ENCODE measurements at regions not wholly inside any gene's neighbourhood (a gene's known extent, or its start where the extent isn't known, plus 50 kb on each side); places are given as distances from the start of the nearest gene placed in this dataset.
"Not testable (repeated sequence)": the region's sequence is repeated elsewhere in the genome, so short reads cannot be mapped to it uniquely, and the experiment has no call there.

GRCh38 chr6:58198301-58198700 is 880.9 kb downstream of the PRIM2 start:
- no peak for DNase-seq (ENCODE audit: low spot score)
- in situ Hi-C loops (cut with MboI; ENCODE audit: low pct_unique_long_range_greater_than_20kb, low sequenced_read_pairs, unreplicated experiment) = no loop called here
- TF ChIP-seq CTCF (IDR thresholded peaks at IDR 0.05; ENCODE audit: extremely low read depth, insufficient read depth, missing control alignments) = no peak

DNA sequence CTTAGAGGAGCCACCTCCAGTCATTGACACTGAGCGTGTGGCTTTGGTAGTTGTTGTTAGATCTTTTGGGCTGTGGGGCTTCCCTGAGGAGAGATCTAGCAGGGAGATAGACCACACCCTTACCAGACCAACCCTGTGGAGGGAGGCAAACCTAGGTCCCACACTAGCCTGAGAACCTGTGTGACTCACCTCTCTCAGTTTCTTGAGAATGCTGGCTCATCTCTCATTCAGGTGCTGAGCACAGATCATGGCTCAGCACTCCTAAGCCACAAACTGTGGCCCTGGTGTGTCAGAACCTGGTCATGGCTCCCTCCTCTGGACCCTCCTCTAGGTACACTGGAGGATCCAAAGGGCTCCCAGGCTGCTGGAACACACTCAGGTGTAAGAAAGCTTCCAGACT is 919.7 kb downstream of the PRIM2 start:
- in situ Hi-C loops (cut with MboI; ENCODE audit: low pct_unique_long_range_greater_than_20kb, low sequenced_read_pairs, unreplicated experiment); DNase-seq (ENCODE audit: low spot score): not testable (repeated sequence)

- in situ Hi-C loops (cut with MboI; ENCODE audit: low pct_unique_long_range_greater_than_20kb, low sequenced_read_pairs, unreplicated experiment); DNase-seq (ENCODE audit: low spot score): not testable (repeated sequence)
Observed at GRCh38 chr6:58238421-58238820, 921.0 kb downstream of the PRIM2 start.

- DNase-seq (ENCODE audit: low spot score); in situ Hi-C loops (cut with MboI; ENCODE audit: low pct_unique_long_range_greater_than_20kb, low sequenced_read_pairs, unreplicated experiment): not testable (repeated sequence)
Observed at GRCh38 chr6:58257625-58258024, 940.2 kb downstream of the PRIM2 start.

- no peak for DNase-seq (ENCODE audit: low spot score)
- in situ Hi-C loops (cut with MboI; ENCODE audit: low pct_unique_long_range_greater_than_20kb, low sequenced_read_pairs, unreplicated experiment) = no loop called here
- TF ChIP-seq CTCF (IDR thresholded peaks at IDR 0.05; ENCODE audit: extremely low read depth, insufficient read depth, missing control alignments) = no peak
Observed at GRCh38 chr6:58290177-58290576, 972.7 kb downstream of the PRIM2 start.

DNA sequence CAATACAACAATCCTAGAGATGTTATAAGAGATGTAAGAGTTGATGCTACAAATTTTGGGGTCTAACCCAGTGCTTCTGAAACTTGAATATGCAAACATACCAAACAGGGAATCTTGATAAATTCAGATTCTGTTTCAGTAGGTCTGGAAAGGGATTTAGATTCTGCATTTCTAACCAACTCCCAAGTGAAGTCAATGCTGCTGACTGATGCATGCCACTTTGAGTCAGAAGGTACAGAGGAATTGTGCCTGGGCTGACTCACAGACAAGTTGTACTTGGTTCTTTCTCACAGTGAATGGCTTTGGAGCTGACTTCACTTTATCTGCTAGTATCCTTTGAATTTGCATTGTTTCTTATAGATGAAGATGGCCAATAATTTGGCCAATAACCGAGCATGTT is 973.9 kb downstream of the PRIM2 start:
- in situ Hi-C loops (cut with MboI; ENCODE audit: low pct_unique_long_range_greater_than_20kb, low sequenced_read_pairs, unreplicated experiment); DNase-seq (ENCODE audit: low spot score): not testable (repeated sequence)

DNA sequence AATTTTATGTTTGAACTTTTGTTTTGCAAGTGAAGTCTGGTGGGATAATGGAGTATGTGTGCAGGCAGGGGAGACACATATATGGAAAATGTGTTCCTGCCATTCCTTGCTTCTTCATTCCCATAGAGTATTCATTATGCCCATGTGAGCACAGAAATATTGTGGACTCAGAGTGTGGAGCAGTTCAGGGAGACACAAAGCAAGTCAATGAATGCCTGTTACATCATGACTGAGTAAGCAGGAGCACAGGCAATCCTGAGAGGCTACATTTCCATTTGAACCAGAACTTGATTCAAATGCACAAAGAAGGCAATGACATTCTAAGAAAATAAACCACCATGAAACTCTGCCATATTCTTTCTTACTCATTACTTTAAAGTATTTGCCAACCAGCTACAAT is 990.5 kb downstream of the PRIM2 start:
- in situ Hi-C loops (cut with MboI; ENCODE audit: low pct_unique_long_range_greater_than_20kb, low sequenced_read_pairs, unreplicated experiment); DNase-seq (ENCODE audit: low spot score): not testable (repeated sequence)

GRCh38 chr6:58332108-58332507 is 1014.7 kb downstream of the PRIM2 start:
- DNase-seq (ENCODE audit: low spot score); in situ Hi-C loops (cut with MboI; ENCODE audit: low pct_unique_long_range_greater_than_20kb, low sequenced_read_pairs, unreplicated experiment): not testable (repeated sequence)

DNA sequence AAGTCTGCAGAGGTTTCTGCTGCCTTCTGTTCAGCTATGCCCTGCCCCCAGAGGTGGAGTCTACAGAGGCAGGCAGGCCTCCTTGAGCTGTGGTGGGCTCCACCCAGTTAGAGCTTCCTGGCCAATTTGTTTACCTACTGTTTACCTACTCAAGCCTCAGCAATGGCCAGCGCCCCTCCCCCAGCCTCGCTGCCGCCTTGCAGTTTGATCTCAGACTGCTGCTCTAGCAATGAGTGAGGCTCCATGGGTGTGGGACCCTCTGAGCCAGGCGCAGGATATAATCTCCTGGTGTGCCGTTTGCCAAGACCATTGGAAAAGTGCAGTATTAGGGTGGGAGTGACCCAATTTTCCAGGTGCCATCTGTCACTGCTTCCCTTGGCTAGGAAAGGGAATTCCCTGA is 1024.9 kb downstream of the PRIM2 start:
- in situ Hi-C loops (cut with MboI; ENCODE audit: low pct_unique_long_range_greater_than_20kb, low sequenced_read_pairs, unreplicated experiment); DNase-seq (ENCODE audit: low spot score): not testable (repeated sequence)

DNA sequence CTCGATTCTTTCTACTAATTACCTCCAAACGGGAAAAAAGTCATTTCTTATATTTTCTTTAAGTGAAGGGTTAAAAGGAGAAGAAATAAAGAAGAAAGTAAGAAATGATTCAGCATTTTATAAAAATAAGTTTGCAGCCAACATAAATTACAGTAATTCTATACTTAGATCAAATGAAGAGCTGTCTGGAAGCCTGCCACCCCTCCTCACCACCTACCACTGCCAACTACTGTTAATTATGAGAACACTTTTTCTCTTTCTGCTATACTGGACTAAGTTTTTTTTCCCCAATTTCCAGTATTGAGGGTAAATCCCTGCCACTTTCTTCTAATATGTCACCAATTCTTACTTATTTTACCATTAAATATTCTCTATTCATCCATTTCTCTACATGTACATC is 1030.1 kb downstream of the PRIM2 start:
- DNase-seq (ENCODE audit: low spot score); in situ Hi-C loops (cut with MboI; ENCODE audit: low pct_unique_long_range_greater_than_20kb, low sequenced_read_pairs, unreplicated experiment): not testable (repeated sequence)

- DNase-seq (ENCODE audit: low spot score); in situ Hi-C loops (cut with MboI; ENCODE audit: low pct_unique_long_range_greater_than_20kb, low sequenced_read_pairs, unreplicated experiment): not testable (repeated sequence)
Observed at GRCh38 chr6:58351619-58352018, 1034.2 kb downstream of the PRIM2 start.

DNA sequence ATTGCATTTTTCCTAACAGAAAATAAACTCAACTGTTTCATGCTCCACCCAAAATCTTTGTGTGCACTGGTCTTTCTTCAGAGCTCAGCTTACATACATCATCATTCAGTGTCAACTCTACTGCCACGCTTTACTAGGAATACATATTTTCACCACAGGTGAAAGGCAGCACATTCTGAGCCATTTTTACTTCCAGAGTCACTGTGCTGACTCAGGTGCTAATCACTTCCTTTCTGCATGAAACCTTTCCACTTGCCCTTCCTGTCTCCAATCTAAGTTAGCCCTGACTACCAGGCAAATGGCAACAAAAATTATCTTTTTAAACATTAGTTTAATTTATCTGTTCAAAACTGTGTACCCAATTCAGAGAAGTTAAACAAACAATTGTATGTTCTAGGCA is 1041.0 kb downstream of the PRIM2 start:
- in situ Hi-C loops (cut with MboI; ENCODE audit: low pct_unique_long_range_greater_than_20kb, low sequenced_read_pairs, unreplicated experiment); DNase-seq (ENCODE audit: low spot score): not testable (repeated sequence)

- in situ Hi-C loops (cut with MboI; ENCODE audit: low pct_unique_long_range_greater_than_20kb, low sequenced_read_pairs, unreplicated experiment); DNase-seq (ENCODE audit: low spot score): not testable (repeated sequence)
Observed at GRCh38 chr6:58365856-58366255, 1048.4 kb downstream of the PRIM2 start.

- DNase-seq (ENCODE audit: low spot score); in situ Hi-C loops (cut with MboI; ENCODE audit: low pct_unique_long_range_greater_than_20kb, low sequenced_read_pairs, unreplicated experiment): not testable (repeated sequence)
Observed at GRCh38 chr6:58406659-58407058, 1089.2 kb downstream of the PRIM2 start.
